Activated CD4-positive, alpha-beta memory T cell treated with anti-CD3 and anti-CD28 coated beads, Interleukin-2, amount 10 ng/mL, durations not matched to agents 7 days and 5 days (primary cell): ENCODE measurements at regions not wholly inside any gene's neighbourhood (a gene's known extent, or its start where the extent isn't known, plus 50 kb on each side); places are given as distances from the start of the nearest gene placed in this dataset.
"Not testable (repeated sequence)": the region's sequence is repeated elsewhere in the genome, so short reads cannot be mapped to it uniquely, and the experiment has no call there.

Experiments used
- CTCF ChIA-PET: fragments of 350-600 bp; sonication (Branson Sonifier 250); formaldehyde crosslinking; loops from one replicate; lab custom pipeline; 2021; ENCODE audit warnings: antibody characterized with exemption, inconsistent platforms; lab: Charles Lee
- POLR2A ChIA-PET: fragments of 350-600 bp; sonication (Branson Sonifier 250); formaldehyde crosslinking; loops from one replicate; lab custom pipeline; 2021; ENCODE audit warnings: antibody characterized with exemption; lab: Charles Lee
- DNase-seq: peaks from one replicate; pipeline ENCODE4 v3.0.0-alpha.2; 2020
- H3K27ac Mint-ChIP-seq: one replicate; pipeline ENCODE4 v1.8.0; 2021; ENCODE audit warnings: mild to moderate bottlenecking, mixed read lengths
- H3K27me3 Mint-ChIP-seq: one replicate; pipeline ENCODE4 v1.8.0; 2021; ENCODE audit warnings: mixed read lengths
- H3K36me3 Mint-ChIP-seq: one replicate; pipeline ENCODE4 v1.8.0; 2021; ENCODE audit warnings: low read depth, mixed read lengths
- H3K4me1 Mint-ChIP-seq: one replicate; pipeline ENCODE4 v1.8.0; 2021; ENCODE audit warnings: mixed read lengths
- H3K4me3 Mint-ChIP-seq: one replicate; pipeline ENCODE4 v1.8.0; 2021; ENCODE audit warnings: mild to moderate bottlenecking, mixed read lengths
- H3K9me3 Mint-ChIP-seq: one replicate; pipeline ENCODE4 v1.8.0; 2021; ENCODE audit warnings: mixed read lengths

- H3K27ac Mint-ChIP-seq, H3K4me1 Mint-ChIP-seq, H3K27me3 Mint-ChIP-seq, POLR2A ChIA-PET, DNase-seq, H3K9me3 Mint-ChIP-seq, CTCF ChIA-PET, H3K36me3 Mint-ChIP-seq, H3K4me3 Mint-ChIP-seq: not testable (repeated sequence)
Measured at GRCh38 chr6:142016666-142017065, 116.1 kb upstream of the GJE1 start.

- H3K27ac Mint-ChIP-seq, CTCF ChIA-PET, POLR2A ChIA-PET, H3K36me3 Mint-ChIP-seq, H3K4me3 Mint-ChIP-seq, H3K27me3 Mint-ChIP-seq, H3K4me1 Mint-ChIP-seq, DNase-seq, H3K9me3 Mint-ChIP-seq: not testable (repeated sequence)
Measured at GRCh38 chr6:142015463-142015862, 117.3 kb upstream of the GJE1 start.

- H3K36me3 Mint-ChIP-seq, result no peaks in the 10 kb centered on the region
- H3K27me3 Mint-ChIP-seq, result peaks cover 4% of the 10 kb centered on the region
- H3K9me3 Mint-ChIP-seq, result no peaks in the 10 kb centered on the region
- H3K4me1 Mint-ChIP-seq, result peaks cover 7% of the 10 kb centered on the region
- no peak overlapping the region for H3K4me3 Mint-ChIP-seq
- DNase-seq, result no peak
- H3K27ac Mint-ChIP-seq, result no peak overlapping the region
- ChIA-PET CTCF (no interaction called here), POLR2A (no interaction called here)
Measured at GRCh38 chr6:142015011-142015410, 117.7 kb upstream of the GJE1 start.

- H3K4me1 Mint-ChIP-seq, result peaks cover 7% of the 10 kb centered on the region
- CTCF ChIA-PET, result no interaction called here
- no peak overlapping the region for H3K27ac Mint-ChIP-seq
- no peaks in the 10 kb centered on the region for H3K36me3 Mint-ChIP-seq
- no peak overlapping the region for H3K4me3 Mint-ChIP-seq
- POLR2A ChIA-PET, result no interaction called here
- H3K27me3 Mint-ChIP-seq, result peaks cover 4% of the 10 kb centered on the region
- DNase-seq, result no peak
- H3K9me3 Mint-ChIP-seq, result no peaks in the 10 kb centered on the region
Measured at GRCh38 chr6:142014515-142014914, 118.2 kb upstream of the GJE1 start.

- ChIA-PET POLR2A (no interaction called here), CTCF (no interaction called here)
- H3K27me3 Mint-ChIP-seq, result peaks cover 4% of the 10 kb centered on the region
- peaks cover 7% of the 10 kb centered on the region for H3K4me1 Mint-ChIP-seq
- H3K27ac Mint-ChIP-seq, result no peak overlapping the region
- no peaks in the 10 kb centered on the region for H3K36me3 Mint-ChIP-seq
- DNase-seq, result no peak
- H3K9me3 Mint-ChIP-seq, result no peaks in the 10 kb centered on the region
- no peak overlapping the region for H3K4me3 Mint-ChIP-seq
Measured at GRCh38 chr6:142013875-142014495, 118.7 kb upstream of the GJE1 start.

- no peak overlapping the region for H3K4me3 Mint-ChIP-seq
Measured at GRCh38 chr6:142013287-142013686, 119.4 kb upstream of the GJE1 start.

GRCh38 chr6:142011775-142012174 lies 121.0 kb upstream of the GJE1 start:
- no peak overlapping the region for H3K4me3 Mint-ChIP-seq
- no peaks in the 10 kb centered on the region for H3K9me3 Mint-ChIP-seq
- POLR2A ChIA-PET, result no interaction called here
- H3K36me3 Mint-ChIP-seq, result no peaks in the 10 kb centered on the region
- H3K27me3 Mint-ChIP-seq, result peaks cover 4% of the 10 kb centered on the region
- DNase-seq, result no peak
- H3K4me1 Mint-ChIP-seq, result peaks cover 7% of the 10 kb centered on the region
- CTCF ChIA-PET, result no interaction called here
- no peak overlapping the region for H3K27ac Mint-ChIP-seq

More at GRCh38 chr6:142013287-142013686, 119.4 kb upstream of the GJE1 start:
- ChIA-PET POLR2A (no interaction called here), CTCF (interaction anchor here (1.1 kb wide), 1 partner anchor 100 kb away, joined by 3 read pairs; no protein-coding TSS in a partner anchor)
- DNase-seq, result no peak
- Mint-ChIP-seq H3K27ac (no peak overlapping the region), H3K27me3 (peaks cover 4% of the 10 kb centered on the region), H3K9me3 (no peaks in the 10 kb centered on the region), H3K36me3 (no peaks in the 10 kb centered on the region), H3K4me1 (peaks cover 7% of the 10 kb centered on the region)

GRCh38 chr6:142011156-142011555 lies 121.6 kb upstream of the GJE1 start:
- Mint-ChIP-seq H3K9me3 (no peaks in the 10 kb centered on the region), H3K4me1 (peaks cover 7% of the 10 kb centered on the region), H3K4me3 (no peak overlapping the region), H3K36me3 (no peaks in the 10 kb centered on the region), H3K27ac (no peak overlapping the region), H3K27me3 (peaks cover 4% of the 10 kb centered on the region)
- no peak for DNase-seq
- ChIA-PET CTCF (no interaction called here), POLR2A (no interaction called here)

GRCh38 chr6:142009647-142010046 lies 123.1 kb upstream of the GJE1 start:
- ChIA-PET POLR2A (no interaction called here), CTCF (no interaction called here)
- Mint-ChIP-seq H3K27me3 (peaks cover 1% of the 10 kb centered on the region), H3K9me3 (no peaks in the 10 kb centered on the region), H3K27ac (no peak overlapping the region), H3K36me3 (no peaks in the 10 kb centered on the region), H3K4me1 (peaks cover 7% of the 10 kb centered on the region), H3K4me3 (no peak overlapping the region)
- no peak for DNase-seq

- no peaks in the 10 kb centered on the region for H3K27me3 Mint-ChIP-seq
- ChIA-PET POLR2A (no interaction called here), CTCF (no interaction called here)
- no peak overlapping the region for H3K27ac Mint-ChIP-seq
- no peak overlapping the region for H3K4me3 Mint-ChIP-seq
- DNase-seq, result no peak
- H3K4me1 Mint-ChIP-seq, result peaks cover 4% of the 10 kb centered on the region
- no peaks in the 10 kb centered on the region for H3K36me3 Mint-ChIP-seq
- H3K9me3 Mint-ChIP-seq, result no peaks in the 10 kb centered on the region
Measured at GRCh38 chr6:142008781-142009180, 123.9 kb upstream of the GJE1 start.

GRCh38 chr6:142008016-142008735 lies 124.5 kb upstream of the GJE1 start:
- Mint-ChIP-seq H3K27me3 (no peaks in the 10 kb centered on the region), H3K27ac (no peak overlapping the region), H3K9me3 (no peaks in the 10 kb centered on the region), H3K36me3 (no peaks in the 10 kb centered on the region), H3K4me1 (peaks cover 2% of the 10 kb centered on the region), H3K4me3 (no peak overlapping the region)
- DNase-seq, result no peak
- ChIA-PET POLR2A (no interaction called here), CTCF (no interaction called here)

GRCh38 chr6:142005021-142005420 lies 127.7 kb upstream of the GJE1 start:
- no peaks in the 10 kb centered on the region for H3K4me1 Mint-ChIP-seq
- H3K36me3 Mint-ChIP-seq, result no peaks in the 10 kb centered on the region
- no peak overlapping the region for H3K27ac Mint-ChIP-seq
- no peak for DNase-seq
- H3K9me3 Mint-ChIP-seq, result no peaks in the 10 kb centered on the region
- POLR2A ChIA-PET, result no interaction called here
- CTCF ChIA-PET, result no interaction called here
- H3K27me3 Mint-ChIP-seq, result no peaks in the 10 kb centered on the region
- no peak overlapping the region for H3K4me3 Mint-ChIP-seq

GRCh38 chr6:142002825-142003405 lies 129.8 kb upstream of the GJE1 start:
- POLR2A ChIA-PET, result no interaction called here
- CTCF ChIA-PET, result interaction anchor here (1.0 kb wide), 1 partner anchor 13 kb away, joined by 3 read pairs; no protein-coding TSS in a partner anchor
- Mint-ChIP-seq H3K9me3 (no peaks in the 10 kb centered on the region), H3K4me1 (no peaks in the 10 kb centered on the region), H3K27me3 (no peaks in the 10 kb centered on the region), H3K4me3 (no peak overlapping the region), H3K27ac (no peak overlapping the region), H3K36me3 (no peaks in the 10 kb centered on the region)
- no peak for DNase-seq
